HepG2 (cell line): ENCODE measurements at regions not wholly inside any gene's neighbourhood (a gene's known extent, or its start where the extent isn't known, plus 50 kb on each side); places are given as distances from the start of the nearest gene placed in this dataset.

Source experiments
- ARNTL ChIP-seq: sonication (generic); formaldehyde crosslinking; IDR thresholded peaks from 2 replicates; pipeline ENCODE4 v1.4.0; 2020; ENCODE audit warnings: mild to moderate bottlenecking, missing genetic modification reagents
- ATM ChIP-seq: fragments of 450-650 bp; IDR thresholded peaks from 2 replicates; pipeline ENCODE4 v1.7.1; 2017; ENCODE audit warnings: mild to moderate bottlenecking, borderline replicate concordance
- CBX5 ChIP-seq: sonication (generic); formaldehyde crosslinking; IDR thresholded peaks from 2 replicates; pipeline ENCODE4 v1.4.0; 2020; ENCODE audit warnings: missing genetic modification reagents, borderline replicate concordance
- CREB3 ChIP-seq: sonication (generic); formaldehyde crosslinking; IDR thresholded peaks from 2 replicates; pipeline ENCODE4 v1.5.0; 2020; ENCODE audit warnings: missing genetic modification reagents
- HDAC2 ChIP-seq: sonication (generic); formaldehyde crosslinking; IDR thresholded peaks from 2 replicates; pipeline ENCODE4 v1.4.0; 2020; ENCODE audit warnings: missing genetic modification reagents
- HNF1A ChIP-seq, 2 experiments: sonication (generic) in 1 of 2; formaldehyde crosslinking in 1 of 2; IDR thresholded peaks; 2 replicates each; pipeline versions ENCODE4 v1.4.0 to v1.6.1; 2016 to 2020; ENCODE audit warnings: borderline replicate concordance in 1 of 2, low read depth in 1 of 2, mild to moderate bottlenecking in 1 of 2, missing genetic modification reagents in 1 of 2
- KLF6 ChIP-seq: IDR thresholded peaks from 2 replicates; pipeline ENCODE4 v1.8.0; 2016; ENCODE audit warnings: missing biosample characterization, missing genetic modification reagents
- LBX2 ChIP-seq: sonication (generic); formaldehyde crosslinking; IDR thresholded peaks from 2 replicates; pipeline ENCODE4 v1.5.0; 2020; ENCODE audit warnings: missing genetic modification reagents, mild to moderate bottlenecking, borderline replicate concordance
- NFE2L2 ChIP-seq: fragments of 150-350 bp; IDR thresholded peaks from 2 replicates; pipeline ENCODE4 v1.6.1; 2014; ENCODE audit warnings: low read length
- NFKBIZ ChIP-seq: IDR thresholded peaks from 2 replicates; pipeline ENCODE4 v1.6.1; 2018; ENCODE audit warnings: missing genetic modification reagents, missing compliant biosample characterization
- PHF8 ChIP-seq: sonication (generic); formaldehyde crosslinking; IDR thresholded peaks from 2 replicates; pipeline ENCODE4 v1.5.0; 2020; ENCODE audit warnings: missing genetic modification reagents
- POGK ChIP-seq: sonication (generic); formaldehyde crosslinking; conservative IDR thresholded peaks from 2 replicates; pipeline ENCODE4 v1.8.0; 2022; ENCODE audit warnings: mild to moderate bottlenecking, moderate library complexity, missing genetic modification reagents
- PREB ChIP-seq: sonication (generic); formaldehyde crosslinking; IDR thresholded peaks from 2 replicates; pipeline ENCODE4 v1.4.0; 2020; ENCODE audit warnings: missing genetic modification reagents
- RXRA ChIP-seq: sonication (generic); formaldehyde crosslinking; IDR thresholded peaks from 2 replicates; pipeline ENCODE4 v1.5.1; 2020; ENCODE audit warnings: missing genetic modification reagents
- SYNCRIP ChIP-seq: fragments of 200-400 bp; formaldehyde crosslinking; IDR thresholded peaks from 2 replicates; pipeline ENCODE4 v1.6.1; 2018; ENCODE audit warnings: mild to moderate bottlenecking, low read depth, low read length; ENCODE audit not compliant: insufficient read depth
- ZNF274 ChIP-seq: sonication (generic); formaldehyde crosslinking; IDR thresholded peaks from 2 replicates; pipeline ENCODE4 v1.5.1; 2020; ENCODE audit warnings: mild to moderate bottlenecking, missing genetic modification reagents
- ZNF317 ChIP-seq: sonication (generic); formaldehyde crosslinking; IDR thresholded peaks from 2 replicates; pipeline ENCODE4 v1.5.0; 2020; ENCODE audit warnings: mild to moderate bottlenecking, missing genetic modification reagents
- ZNF333 ChIP-seq: sonication (generic); formaldehyde crosslinking; IDR thresholded peaks from 2 replicates; pipeline ENCODE4 v1.4.0; 2020; ENCODE audit warnings: mild to moderate bottlenecking, missing genetic modification reagents, borderline replicate concordance
- ZNF547 ChIP-seq: sonication (generic); formaldehyde crosslinking; IDR thresholded peaks from 2 replicates; pipeline ENCODE4 v1.5.1; 2020; ENCODE audit warnings: mild to moderate bottlenecking, missing genetic modification reagents
- ZNF598 ChIP-seq: sonication (generic); formaldehyde crosslinking; IDR thresholded peaks from 2 replicates; pipeline ENCODE4 v1.5.1; 2020; ENCODE audit warnings: mild to moderate bottlenecking, missing genetic modification reagents, borderline replicate concordance
- ZNF616 ChIP-seq: sonication (generic); formaldehyde crosslinking; IDR thresholded peaks from 2 replicates; pipeline ENCODE4 v1.5.0; 2020; ENCODE audit warnings: low read depth, mild to moderate bottlenecking, missing genetic modification reagents
- ZNF678 ChIP-seq: sonication (generic); formaldehyde crosslinking; IDR thresholded peaks from 2 replicates; pipeline ENCODE4 v1.4.0; 2020; ENCODE audit warnings: mild to moderate bottlenecking, missing genetic modification reagents
- ZNF749 ChIP-seq: sonication (generic); formaldehyde crosslinking; IDR thresholded peaks from 2 replicates; pipeline ENCODE4 v1.8.0; 2022; ENCODE audit warnings: mild to moderate bottlenecking, missing genetic modification reagents, moderate library complexity, borderline replicate concordance
- ZNF780A ChIP-seq: sonication (generic); formaldehyde crosslinking; IDR thresholded peaks from 2 replicates; pipeline ENCODE4 v1.8.0; 2022; ENCODE audit warnings: mild to moderate bottlenecking, missing genetic modification reagents, moderate library complexity

- TF ChIP-seq ZNF616 (CRISPR knock-in tag), result no peak
- no peak for TF ChIP-seq ZNF749 (CRISPR knock-in tag)
- no peak for TF ChIP-seq NFE2L2
- TF ChIP-seq ZNF598 (CRISPR knock-in tag), result no peak
- peak; percentile 57 for TF ChIP-seq HDAC2 (CRISPR knock-in tag)
- TF ChIP-seq POGK (CRISPR knock-in tag), result no peak
- TF ChIP-seq LBX2 (CRISPR knock-in tag), result no peak
- no peak for TF ChIP-seq CREB3 (CRISPR knock-in tag)
- TF ChIP-seq PHF8 (CRISPR knock-in tag), result no peak
- no peak for TF ChIP-seq PREB (CRISPR knock-in tag)
- 0 out of 2 replicates have a peak, but pooled peaks have one; percentile 25 for TF ChIP-seq ARNTL
- TF ChIP-seq SYNCRIP, result no peak
- no peak for TF ChIP-seq ZNF333 (CRISPR knock-in tag)
- no peak for TF ChIP-seq ZNF678 (CRISPR knock-in tag)
- TF ChIP-seq ZNF274 (CRISPR knock-in tag), result no peak
- no peak for TF ChIP-seq ZNF547
- TF ChIP-seq KLF6 (CRISPR knock-in tag), result no peak
- no peak for TF ChIP-seq ATM
- TF ChIP-seq ZNF317 (CRISPR knock-in tag), result 0 out of 2 replicates have a peak, but pooled peaks have one; percentile 29
- TF ChIP-seq RXRA (CRISPR knock-in tag), result no peak
- TF ChIP-seq HNF1A (IDR thresholded peaks at IDR 0.05; ENCODE audit: low read depth), result no peak
- no peak for TF ChIP-seq HNF1A (CRISPR knock-in tag; IDR thresholded peaks at IDR 0.05; ENCODE audit: borderline replicate concordance)
- no peak for TF ChIP-seq CBX5 (CRISPR knock-in tag)
- TF ChIP-seq NFKBIZ (CRISPR knock-in tag), result no peak
- TF ChIP-seq ZNF780A (CRISPR knock-in tag), result no peak
These were observed 276.6 kb downstream of the SHQ1 start (continued) for GRCh38 chr3:72571638-72572114.
